NCI-H510A (cell line): ENCODE measurements at regions not wholly inside any gene's neighbourhood (a gene's known extent, or its start where the extent isn't known, plus 50 kb on each side); places are given as distances from the start of the nearest gene placed in this dataset.
"Not testable (repeated sequence)": the region's sequence is repeated elsewhere in the genome, so short reads cannot be mapped to it uniquely, and the experiment has no call there.

Experiments used
- DNase-seq: peaks from one replicate; lab custom pipeline; 2025; lab: John Stamatoyannopoulos, UW

GRCh38 chr20:6420336-6420735 lies 297.5 kb upstream of the FERMT1 start:
- DNase-seq = no peak

GRCh38 chr20:6418732-6419131 lies 295.9 kb upstream of the FERMT1 start:
- DNase-seq = no peak

GRCh38 chr20:6416371-6416770 lies 293.5 kb upstream of the FERMT1 start:
- DNase-seq = no peak

- no peak for DNase-seq
Measured at GRCh38 chr20:6411651-6412050, 288.8 kb upstream of the FERMT1 start.

GRCh38 chr20:6410721-6411120 lies 287.9 kb upstream of the FERMT1 start:
- DNase-seq = no peak

- no peak for DNase-seq
Measured at GRCh38 chr20:6407163-6407562, 284.3 kb upstream of the FERMT1 start.

- DNase-seq = no peak
Measured at GRCh38 chr20:6401893-6402557, 279.2 kb upstream of the FERMT1 start.

GRCh38 chr20:6397115-6397514 lies 274.3 kb upstream of the FERMT1 start:
- no peak for DNase-seq

- no peak for DNase-seq
Measured at GRCh38 chr20:6395695-6396094, 272.9 kb upstream of the FERMT1 start.

GRCh38 chr20:6388671-6389197 lies 265.9 kb upstream of the FERMT1 start:
- no peak for DNase-seq

GRCh38 chr20:6384956-6385486 lies 262.2 kb upstream of the FERMT1 start:
- no peak for DNase-seq

- DNase-seq = no peak
Measured at GRCh38 chr20:6384380-6384779, 261.6 kb upstream of the FERMT1 start.

- no peak for DNase-seq
Measured at GRCh38 chr20:6381887-6382286, 259.1 kb upstream of the FERMT1 start.

GRCh38 chr20:6362245-6362644 lies 239.4 kb upstream of the FERMT1 start:
- no peak for DNase-seq

GRCh38 chr20:6360766-6361165 lies 237.9 kb upstream of the FERMT1 start:
- DNase-seq = no peak

- no peak for DNase-seq
Measured at GRCh38 chr20:6355754-6356451, 233.1 kb upstream of the FERMT1 start.

GRCh38 chr20:6348908-6349307 lies 226.1 kb upstream of the FERMT1 start:
- DNase-seq = no peak

- DNase-seq = no peak
Measured at GRCh38 chr20:6347916-6348315, 225.1 kb upstream of the FERMT1 start.

GRCh38 chr20:6341491-6341890 lies 218.7 kb upstream of the FERMT1 start:
- no peak for DNase-seq

GRCh38 chr20:6339176-6339575 lies 216.3 kb upstream of the FERMT1 start:
- no peak for DNase-seq

- DNase-seq = no peak
Measured at GRCh38 chr20:6333110-6333509, 210.3 kb upstream of the FERMT1 start.

- DNase-seq = not testable (repeated sequence)
Measured at GRCh38 chr20:6321235-6321634, 198.4 kb upstream of the FERMT1 start.
